GM18951 (cell line): ENCODE measurements at regions not wholly inside any gene's neighbourhood (a gene's known extent, or its start where the extent isn't known, plus 50 kb on each side); places are given as distances from the start of the nearest gene placed in this dataset.
"Not testable (repeated sequence)": the region's sequence is repeated elsewhere in the genome, so short reads cannot be mapped to it uniquely, and the experiment has no call there.

Experiments
- POLR2A ChIP-seq: IDR thresholded peaks from 4 replicates; pipeline ENCODE4 v1.6.1; 2011; ENCODE audit warnings: mild to moderate bottlenecking; ENCODE audit not compliant: insufficient read length, insufficient read depth; ENCODE audit errors: extremely low read depth
- in situ Hi-C: fragments of 300-500 bp; cut with MboI; formaldehyde crosslinking; loops from one replicate; pipeline ENCODE4 v1.12.0; 2022; ENCODE audit warnings: low sequenced_read_pairs, mixed read lengths, inconsistent platforms; ENCODE audit not compliant: unreplicated experiment

GRCh38 chr12:90816353-90817089, 138.5 kb downstream of the CCER1 start:
- no peak for TF ChIP-seq POLR2A
- in situ Hi-C loops = no loop called here

- no peak for TF ChIP-seq POLR2A
- in situ Hi-C loops = no loop called here
These were observed 145.0 kb downstream of the CCER1 start for GRCh38 chr12:90809940-90810339.

GRCh38 chr12:90808568-90808967, 146.4 kb downstream of the CCER1 start:
- in situ Hi-C loops = no loop called here
- TF ChIP-seq POLR2A = no peak

- in situ Hi-C loops = no loop called here
- no peak for TF ChIP-seq POLR2A
These were observed 152.2 kb downstream of the CCER1 start for GRCh38 chr12:90802727-90803126.

GRCh38 chr12:90801776-90802175, 153.2 kb downstream of the CCER1 start:
- no peak for TF ChIP-seq POLR2A
- in situ Hi-C loops = no loop called here

- in situ Hi-C loops = no loop called here
- TF ChIP-seq POLR2A = no peak
These were observed 160.8 kb downstream of the CCER1 start for GRCh38 chr12:90794212-90794611.

- in situ Hi-C loops = not testable (repeated sequence)
These were observed 162.3 kb downstream of the CCER1 start for GRCh38 chr12:90792718-90793117.

GRCh38 chr12:90791445-90791844, 163.5 kb downstream of the CCER1 start:
- TF ChIP-seq POLR2A = no peak

GRCh38 chr12:90790747-90791146, 164.2 kb downstream of the CCER1 start:
- in situ Hi-C loops = no loop called here
- no peak for TF ChIP-seq POLR2A

More at GRCh38 chr12:90791445-90791844, 163.5 kb downstream of the CCER1 start:
- in situ Hi-C loops = no loop called here

GRCh38 chr12:90773491-90773890, 181.5 kb downstream of the CCER1 start:
- no peak for TF ChIP-seq POLR2A
- in situ Hi-C loops = no loop called here

- in situ Hi-C loops = no loop called here
These were observed 184.1 kb downstream of the CCER1 start for GRCh38 chr12:90770861-90771260.

GRCh38 chr12:90757957-90758356, 197.0 kb downstream of the CCER1 start:
- in situ Hi-C loops = no loop called here
- no peak for TF ChIP-seq POLR2A

More at GRCh38 chr12:90770861-90771260, 184.1 kb downstream of the CCER1 start:
- no peak for TF ChIP-seq POLR2A

GRCh38 chr12:90745211-90745610, 209.8 kb downstream of the CCER1 start:
- in situ Hi-C loops = no loop called here
- TF ChIP-seq POLR2A = no peak

- TF ChIP-seq POLR2A = no peak
- in situ Hi-C loops = no loop called here
These were observed 213.4 kb downstream of the CCER1 start for GRCh38 chr12:90741611-90742010.

GRCh38 chr12:90729736-90730135, 225.2 kb downstream of the CCER1 start:
- in situ Hi-C loops = no loop called here

GRCh38 chr12:90712671-90713070, 242.3 kb downstream of the CCER1 start:
- no peak for TF ChIP-seq POLR2A
- in situ Hi-C loops = no loop called here

More at GRCh38 chr12:90729736-90730135, 225.2 kb downstream of the CCER1 start:
- no peak for TF ChIP-seq POLR2A
